Activated CD4-positive, alpha-beta memory T cell treated with anti-CD3 and anti-CD28 coated beads for 36 hours (primary cell): ENCODE measurements at regions not wholly inside any gene's neighbourhood (a gene's known extent, or its start where the extent isn't known, plus 50 kb on each side); places are given as distances from the start of the nearest gene placed in this dataset.

ENCODE experiments used
- CTCF ChIA-PET: fragments of 350-600 bp; sonication (Branson Sonifier 250); formaldehyde crosslinking; loops from one replicate; lab custom pipeline; 2021; ENCODE audit warnings: antibody characterized with exemption, inconsistent platforms; lab: Charles Lee
- POLR2A ChIA-PET: fragments of 350-600 bp; sonication (Branson Sonifier 250); formaldehyde crosslinking; loops from one replicate; lab custom pipeline; 2021; ENCODE audit warnings: antibody characterized with exemption; lab: Charles Lee
- DNase-seq: peaks from one replicate; pipeline ENCODE4 v3.0.0-alpha.2; 2020
- H3K27ac Mint-ChIP-seq: one replicate; pipeline ENCODE4 v1.8.0; 2021; ENCODE audit warnings: mixed read lengths
- H3K27me3 Mint-ChIP-seq: one replicate; pipeline ENCODE4 v1.8.0; 2021; ENCODE audit warnings: mixed read lengths
- H3K36me3 Mint-ChIP-seq: one replicate; pipeline ENCODE4 v1.8.0; 2021; ENCODE audit warnings: mixed read lengths
- H3K4me1 Mint-ChIP-seq: one replicate; pipeline ENCODE4 v1.8.0; 2021; ENCODE audit warnings: low read depth, mixed read lengths
- H3K4me3 Mint-ChIP-seq: one replicate; pipeline ENCODE4 v1.8.0; 2021; ENCODE audit warnings: mild to moderate bottlenecking, mixed read lengths
- H3K9me3 Mint-ChIP-seq: one replicate; pipeline ENCODE4 v1.8.0; 2021; ENCODE audit warnings: mixed read lengths
- intact Hi-C: fragments of 100-400 bp; cut with micrococcal nuclease; formaldehyde crosslinking; loops from one replicate; pipeline ENCODE4 v1.15.1; 2023

DNA sequence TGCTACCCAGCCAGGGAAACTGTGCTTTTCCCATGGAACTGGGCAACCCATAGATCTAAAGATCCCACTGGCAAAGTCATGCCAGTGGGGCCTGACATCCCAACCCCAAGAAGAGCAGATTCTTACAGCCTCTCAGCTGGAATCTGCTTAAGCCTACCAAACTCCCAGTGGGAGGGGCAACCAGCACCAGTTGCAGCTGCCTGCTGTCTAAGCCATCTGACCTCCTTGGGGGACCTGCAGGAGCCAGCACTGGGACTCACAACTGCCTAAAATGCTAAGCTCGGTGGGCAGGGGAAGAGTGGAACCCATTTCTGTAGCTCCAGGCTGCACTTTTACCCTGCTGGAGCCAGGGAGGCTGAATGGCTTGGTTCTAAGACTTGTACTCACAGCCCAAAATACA is 770.7 kb upstream of the SLC8A1 start:
- ChIA-PET POLR2A (no interaction called here), CTCF (no interaction called here)
- Mint-ChIP-seq H3K27me3 (no peaks in the 10 kb centered on the region), H3K9me3 (peaks cover 18% of the 10 kb centered on the region), H3K4me1 (no peaks in the 10 kb centered on the region), H3K4me3 (no peak overlapping the region), H3K36me3 (no peaks in the 10 kb centered on the region), H3K27ac (no peak overlapping the region)
- DNase-seq: no peak
- intact Hi-C loops: no loop called here

DNA sequence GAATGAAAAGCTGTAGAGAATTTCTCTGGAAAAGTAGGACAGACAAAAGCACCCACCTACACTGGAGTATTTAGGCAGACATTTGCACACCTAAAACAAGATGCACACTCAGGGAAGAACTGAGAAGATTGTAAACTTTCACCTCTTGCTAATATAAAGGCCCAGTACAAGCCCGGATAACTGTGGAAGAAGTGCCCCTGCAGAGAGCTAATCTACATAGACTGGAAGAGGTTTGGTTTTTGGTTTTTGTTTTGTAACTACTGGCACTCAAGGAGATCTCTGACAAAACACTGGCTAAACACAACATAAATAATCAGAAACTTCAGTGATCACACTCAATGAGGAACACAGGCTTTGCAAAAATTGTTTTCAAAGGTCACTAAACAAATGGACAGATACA is 782.2 kb upstream of the SLC8A1 start:
- H3K36me3 Mint-ChIP-seq: no peaks in the 10 kb centered on the region
- ChIA-PET POLR2A (no interaction called here), CTCF (no interaction called here)
- H3K27me3 Mint-ChIP-seq: no peaks in the 10 kb centered on the region
- intact Hi-C loops: no loop called here
- peaks cover 35% of the 10 kb centered on the region for H3K9me3 Mint-ChIP-seq
- DNase-seq: no peak
- no peak overlapping the region for H3K27ac Mint-ChIP-seq
- no peak overlapping the region for H3K4me3 Mint-ChIP-seq
- H3K4me1 Mint-ChIP-seq: no peaks in the 10 kb centered on the region

DNA sequence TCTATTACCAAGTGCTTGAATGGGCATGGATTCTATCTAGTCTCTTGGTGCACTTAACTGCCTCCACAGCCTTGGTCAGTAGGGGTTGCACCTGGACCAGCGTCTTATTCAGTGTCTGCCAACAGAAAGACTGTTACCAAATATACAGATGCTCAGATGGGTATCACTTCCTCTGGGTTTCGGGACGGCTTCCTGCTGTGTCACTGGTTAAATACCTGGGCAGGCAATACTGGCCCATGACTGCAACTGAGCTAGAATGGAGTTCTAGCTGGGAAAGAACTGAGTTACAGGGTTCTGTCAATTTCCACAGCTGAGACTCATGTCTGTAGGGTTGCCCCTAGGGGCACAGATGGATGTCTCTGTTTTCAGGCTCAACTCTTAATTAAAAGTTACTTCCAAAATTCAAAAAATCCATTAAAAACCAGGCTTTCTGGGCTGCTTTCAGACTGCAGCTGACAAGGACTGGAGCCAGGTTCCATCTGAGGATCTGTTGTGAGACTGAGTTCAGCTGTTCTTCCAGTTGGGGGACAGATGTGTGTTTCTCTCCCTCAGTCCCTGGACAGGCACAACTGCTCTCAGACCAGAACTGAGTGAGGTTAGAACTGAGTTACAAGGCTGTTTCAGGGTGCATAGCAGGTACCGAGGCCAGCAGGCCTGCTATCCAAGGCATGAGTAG is 789.6 kb upstream of the SLC8A1 start:
- Mint-ChIP-seq H3K9me3 (peaks cover 12% of the 10 kb centered on the region), H3K27me3 (no peaks in the 10 kb centered on the region)
- POLR2A ChIA-PET: no interaction called here

DNA sequence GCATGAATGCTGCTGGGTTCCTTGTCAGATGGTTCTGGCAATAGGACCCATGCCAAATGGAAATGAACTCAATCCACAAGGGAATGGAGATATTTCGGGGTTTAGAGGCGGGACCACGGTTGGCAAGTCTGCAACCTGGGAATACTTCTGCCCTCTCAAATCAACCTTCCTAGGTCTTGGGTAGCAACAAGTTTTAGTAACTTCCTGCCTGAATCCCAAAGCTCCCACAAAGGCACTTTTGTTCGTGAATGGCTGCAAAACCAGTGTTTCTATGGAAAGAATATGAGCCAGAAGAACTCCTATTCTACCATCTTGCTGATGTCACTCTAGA is 790.1 kb upstream of the SLC8A1 start:
- POLR2A ChIA-PET: no interaction called here
- Mint-ChIP-seq H3K4me1 (no peaks in the 10 kb centered on the region), H3K9me3 (peaks cover 12% of the 10 kb centered on the region), H3K36me3 (no peaks in the 10 kb centered on the region), H3K27me3 (no peaks in the 10 kb centered on the region), H3K27ac (no peak overlapping the region), H3K4me3 (no peak overlapping the region)
- intact Hi-C loops: no loop called here
- CTCF ChIA-PET: no interaction called here
- DNase-seq: no peak

More for the DNA sequence above, 789.6 kb upstream of the SLC8A1 start:
- no peaks in the 10 kb centered on the region for H3K36me3 Mint-ChIP-seq
- no peak overlapping the region for H3K4me3 Mint-ChIP-seq
- no peaks in the 10 kb centered on the region for H3K4me1 Mint-ChIP-seq
- no peak overlapping the region for H3K27ac Mint-ChIP-seq
- intact Hi-C loops: no loop called here
- CTCF ChIA-PET: no interaction called here
- no peak for DNase-seq

DNA sequence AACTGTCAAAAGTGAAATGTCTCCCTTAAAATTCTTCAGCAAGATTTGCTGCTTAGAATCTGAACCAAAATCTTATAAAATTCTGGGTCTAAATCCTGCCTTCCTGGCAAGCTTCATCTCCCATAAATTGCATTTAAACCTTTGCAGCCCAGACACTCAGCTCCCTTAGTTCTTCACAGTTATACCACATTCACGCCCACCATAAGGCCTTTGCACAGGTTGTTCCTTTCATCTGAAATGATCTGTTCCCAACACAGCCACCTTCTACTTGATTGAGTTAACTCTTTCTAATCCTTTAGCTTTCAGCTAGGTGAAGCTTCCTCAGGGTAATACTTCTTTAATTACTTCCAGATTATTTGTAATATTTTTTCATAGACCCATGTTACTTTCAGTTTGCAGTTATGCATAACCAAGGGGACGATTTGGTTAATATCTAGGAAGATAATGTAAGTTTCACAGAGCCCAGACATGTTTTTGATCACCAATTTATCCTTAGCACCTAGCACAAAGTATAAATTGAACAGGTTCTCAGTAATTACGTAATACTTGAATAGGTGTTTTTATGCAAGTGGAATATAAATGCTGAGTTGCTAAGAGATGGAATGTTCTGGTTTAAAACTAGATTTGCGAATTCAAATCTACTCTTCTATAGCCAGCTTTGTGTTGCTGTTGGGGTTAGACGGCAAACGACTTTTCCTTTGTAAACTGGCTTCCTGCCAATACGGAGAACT is 779.7 kb upstream of the PKDCC start:
- no peak for DNase-seq
- CTCF ChIA-PET: no interaction called here
- no peaks in the 10 kb centered on the region for H3K4me1 Mint-ChIP-seq
- no peaks in the 10 kb centered on the region for H3K9me3 Mint-ChIP-seq
- no peak overlapping the region for H3K27ac Mint-ChIP-seq
- H3K27me3 Mint-ChIP-seq: no peaks in the 10 kb centered on the region
- intact Hi-C loops: no loop called here
- no peaks in the 10 kb centered on the region for H3K36me3 Mint-ChIP-seq
- POLR2A ChIA-PET: no interaction called here
- no peak overlapping the region for H3K4me3 Mint-ChIP-seq

DNA sequence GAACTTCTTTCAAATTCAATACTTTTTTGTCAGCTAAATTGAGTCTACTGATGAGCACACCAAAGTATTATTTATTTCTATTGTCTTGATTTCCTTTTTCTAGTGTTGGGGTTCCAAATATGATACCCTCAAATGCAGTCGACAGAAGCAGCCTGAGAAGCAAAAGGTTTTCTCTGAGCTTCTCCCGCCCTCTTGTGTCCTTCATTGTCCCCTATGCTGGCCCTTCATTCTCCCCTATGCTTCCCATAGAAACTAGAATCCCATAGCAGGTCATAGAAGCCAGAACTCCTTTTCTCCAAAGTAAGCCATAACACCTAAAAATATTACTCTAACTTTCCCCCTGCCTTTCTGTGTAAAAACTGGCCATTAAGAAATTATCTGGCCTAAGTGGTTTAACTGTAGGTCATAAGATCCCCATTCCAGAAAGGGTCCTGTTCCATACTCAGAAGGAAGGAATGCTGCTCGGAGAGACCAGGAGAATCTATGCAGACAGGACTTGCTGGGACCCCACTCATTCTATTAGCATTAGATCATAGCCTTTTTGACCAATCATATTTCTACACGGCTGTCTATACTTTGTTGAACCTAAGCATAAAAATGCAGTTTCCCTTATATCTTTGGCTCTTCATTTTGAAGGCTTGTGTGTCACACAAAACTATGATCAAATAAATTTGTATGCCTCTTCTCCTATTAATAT is 764.6 kb upstream of the PKDCC start:
- ChIA-PET POLR2A (no interaction called here), CTCF (no interaction called here)
- DNase-seq: no peak
- no peaks in the 10 kb centered on the region for H3K4me1 Mint-ChIP-seq
- H3K36me3 Mint-ChIP-seq: no peaks in the 10 kb centered on the region
- H3K27me3 Mint-ChIP-seq: no peaks in the 10 kb centered on the region
- H3K9me3 Mint-ChIP-seq: no peaks in the 10 kb centered on the region
- H3K4me3 Mint-ChIP-seq: no peak overlapping the region
- intact Hi-C loops: no loop called here
- no peak overlapping the region for H3K27ac Mint-ChIP-seq

DNA sequence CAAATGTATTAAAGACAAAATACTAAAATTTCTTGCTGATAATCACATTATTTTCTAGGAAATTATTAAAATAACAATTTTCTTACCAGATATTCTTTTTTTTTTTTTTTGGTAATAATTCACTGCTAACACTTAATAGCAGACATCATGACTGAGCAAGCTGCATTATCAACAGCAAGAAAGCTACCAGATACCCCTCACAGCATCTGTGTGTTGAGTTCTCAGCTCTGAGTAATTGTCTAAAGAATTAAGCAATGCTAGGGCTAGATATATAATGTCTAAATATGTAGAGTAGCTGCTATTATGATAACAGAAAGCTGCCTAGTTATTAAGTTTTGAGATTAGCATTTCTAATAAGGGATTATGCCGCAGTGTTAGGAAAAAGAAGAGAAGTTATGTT is 754.3 kb upstream of the PKDCC start:
- Mint-ChIP-seq H3K4me3 (no peak overlapping the region), H3K9me3 (peaks cover 13% of the 10 kb centered on the region), H3K36me3 (no peaks in the 10 kb centered on the region), H3K27me3 (no peaks in the 10 kb centered on the region), H3K4me1 (no peaks in the 10 kb centered on the region), H3K27ac (no peak overlapping the region)
- ChIA-PET CTCF (no interaction called here), POLR2A (interaction anchor here (0.6 kb wide), 1 partner anchor 435 kb away, joined by 4 read pairs; no protein-coding TSS in a partner anchor)
- no peak for DNase-seq
- intact Hi-C loops: no loop called here

DNA sequence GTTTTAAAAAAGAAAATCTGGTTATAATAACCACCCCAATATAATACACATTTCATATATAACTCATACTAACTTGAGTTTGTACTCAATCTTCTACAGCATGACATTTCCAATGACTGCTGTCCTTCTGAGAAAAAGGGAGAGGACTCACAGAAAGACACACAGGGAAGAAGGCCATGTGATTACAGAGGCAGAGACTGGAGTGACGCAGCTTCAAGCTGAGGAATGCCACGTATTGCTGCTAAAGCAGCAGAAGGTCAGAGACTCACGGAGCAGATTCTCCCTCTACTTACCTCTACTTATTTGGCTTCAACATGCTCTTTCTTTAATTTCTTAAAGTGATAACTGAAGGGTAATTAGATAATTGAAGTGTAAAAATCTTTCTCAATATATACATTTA is 753.5 kb upstream of the PKDCC start:
- Mint-ChIP-seq H3K27me3 (no peaks in the 10 kb centered on the region), H3K4me3 (no peak overlapping the region), H3K36me3 (no peaks in the 10 kb centered on the region), H3K4me1 (no peaks in the 10 kb centered on the region), H3K27ac (no peak overlapping the region), H3K9me3 (peaks cover 12% of the 10 kb centered on the region)
- POLR2A ChIA-PET: no interaction called here
- CTCF ChIA-PET: no interaction called here
- DNase-seq: no peak
- intact Hi-C loops: no loop called here

DNA sequence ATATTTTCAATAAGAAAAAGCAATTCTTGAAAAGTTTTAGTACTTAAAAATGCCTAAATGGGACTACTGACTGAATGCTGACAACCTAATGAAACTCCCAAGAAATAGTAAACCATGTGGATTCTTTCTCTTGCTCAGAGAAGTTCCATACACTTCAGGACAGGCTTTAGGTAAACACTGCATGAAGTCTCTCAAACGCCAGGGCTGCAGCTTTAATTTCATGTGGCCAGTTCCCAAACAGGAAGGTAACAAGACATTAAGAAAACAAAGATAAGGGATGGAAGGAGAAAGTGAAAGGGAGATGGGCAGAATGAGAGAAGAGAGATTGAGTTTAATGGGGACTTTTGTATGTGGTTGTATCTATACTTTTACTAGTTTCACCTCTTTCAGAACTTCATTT is 734.7 kb upstream of the PKDCC start:
- DNase-seq: no peak
- POLR2A ChIA-PET: no interaction called here
- Mint-ChIP-seq H3K27me3 (no peaks in the 10 kb centered on the region), H3K36me3 (no peaks in the 10 kb centered on the region), H3K4me3 (no peak overlapping the region), H3K9me3 (peaks cover 4% of the 10 kb centered on the region), H3K4me1 (no peaks in the 10 kb centered on the region), H3K27ac (no peak overlapping the region)
- intact Hi-C loops: no loop called here
- CTCF ChIA-PET: no interaction called here

DNA sequence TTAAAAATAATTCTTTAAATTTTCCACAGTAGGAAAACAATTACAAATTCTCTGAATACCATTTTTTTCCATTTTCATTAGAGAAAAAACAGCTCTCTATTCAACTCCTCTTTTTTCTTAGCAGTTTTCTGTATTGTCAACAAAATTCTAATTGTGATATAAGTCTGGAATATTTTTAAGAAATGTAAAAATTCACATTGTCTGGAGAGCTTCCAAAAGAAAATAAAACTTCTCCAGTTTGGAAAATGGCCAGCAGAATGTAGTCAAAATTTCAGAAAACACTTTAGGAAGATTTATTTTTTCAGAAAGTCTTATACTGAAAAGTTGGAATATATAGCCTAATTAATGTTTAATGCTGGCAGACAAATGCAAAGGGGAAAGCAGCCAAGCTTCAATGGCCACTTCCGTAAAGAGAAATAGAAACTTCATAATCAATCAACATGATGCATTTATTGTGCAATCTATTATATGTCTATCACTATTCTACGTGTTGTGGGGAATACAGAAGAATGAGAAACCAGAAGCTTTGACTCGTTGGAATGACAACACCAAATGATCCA is 733.2 kb upstream of the PKDCC start:
- no peaks in the 10 kb centered on the region for H3K27me3 Mint-ChIP-seq
- no peak overlapping the region for H3K4me3 Mint-ChIP-seq
- H3K36me3 Mint-ChIP-seq: no peaks in the 10 kb centered on the region
- DNase-seq: no peak
- POLR2A ChIA-PET: no interaction called here
- peaks cover 4% of the 10 kb centered on the region for H3K9me3 Mint-ChIP-seq
- CTCF ChIA-PET: no interaction called here
- H3K4me1 Mint-ChIP-seq: no peaks in the 10 kb centered on the region
- H3K27ac Mint-ChIP-seq: no peak overlapping the region
- intact Hi-C loops: no loop called here

DNA sequence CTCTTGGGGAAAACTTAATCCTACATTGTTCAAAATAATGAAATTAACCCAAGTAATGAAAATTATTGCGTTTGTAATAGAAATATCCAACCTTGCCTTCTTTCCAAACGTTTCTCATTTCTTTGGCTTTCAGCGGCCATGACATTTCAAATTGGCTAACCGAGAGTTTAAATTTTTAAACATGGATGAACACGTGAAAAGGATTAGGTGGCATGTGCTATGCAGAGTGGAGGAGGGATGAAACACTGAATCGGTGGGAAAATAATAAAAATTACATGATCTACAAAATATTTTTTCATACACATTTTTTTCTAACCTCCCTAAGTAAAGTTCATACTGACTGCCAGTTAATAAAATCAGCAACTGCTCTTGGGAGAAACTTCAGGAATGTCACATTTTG is 728.4 kb upstream of the PKDCC start:
- no peaks in the 10 kb centered on the region for H3K27me3 Mint-ChIP-seq
- H3K27ac Mint-ChIP-seq: no peak overlapping the region
- ChIA-PET CTCF (no interaction called here), POLR2A (no interaction called here)
- DNase-seq: no peak
- H3K36me3 Mint-ChIP-seq: no peaks in the 10 kb centered on the region
- intact Hi-C loops: no loop called here
- H3K4me1 Mint-ChIP-seq: no peaks in the 10 kb centered on the region
- no peak overlapping the region for H3K4me3 Mint-ChIP-seq
- H3K9me3 Mint-ChIP-seq: peaks cover 3% of the 10 kb centered on the region

DNA sequence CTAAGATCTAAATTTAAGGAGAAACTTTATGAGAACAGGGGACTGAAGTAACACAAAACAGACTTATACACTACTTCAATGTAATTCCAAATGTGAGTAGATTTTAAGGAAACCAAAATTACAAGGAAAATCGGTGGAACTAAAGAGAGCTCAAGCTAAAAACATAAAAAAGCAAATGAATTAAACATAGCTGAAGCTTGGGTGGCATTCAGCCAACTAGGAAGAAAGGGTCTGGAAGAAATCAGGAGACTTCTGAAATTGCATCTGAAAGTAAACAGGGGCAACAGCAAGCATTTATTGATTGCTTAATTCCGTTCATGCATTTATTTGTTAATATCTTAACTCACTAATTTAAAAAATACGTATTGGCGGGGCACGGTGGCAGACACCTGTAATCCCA is 727.3 kb upstream of the PKDCC start:
- Mint-ChIP-seq H3K4me1 (no peaks in the 10 kb centered on the region), H3K9me3 (peaks cover 7% of the 10 kb centered on the region), H3K27ac (no peak overlapping the region), H3K27me3 (no peaks in the 10 kb centered on the region), H3K36me3 (no peaks in the 10 kb centered on the region), H3K4me3 (no peak overlapping the region)
- ChIA-PET CTCF (interaction anchor here (0.6 kb wide), 1 partner anchor 21 kb away, joined by 3 read pairs; no protein-coding TSS in a partner anchor), POLR2A (no interaction called here)
- intact Hi-C loops: no loop called here
- no peak for DNase-seq
